GM12874 (cell line): ENCODE measurements at regions not wholly inside any gene's neighbourhood (a gene's known extent, or its start where the extent isn't known, plus 50 kb on each side); places are given as distances from the start of the nearest gene placed in this dataset.
A peak's percentile ranks its signal among the peaks of the same experiment; 100 is the strongest.

Experiments
- TF ChIP-seq, protein P1 (sequence below): IDR thresholded peaks from 2 replicates; pipeline ENCODE4 v1.5.1; 2011; ENCODE audit warnings: low read depth, mild to moderate bottlenecking, control low read depth, low read length, moderate library complexity; ENCODE audit not compliant: insufficient read depth

DNA sequence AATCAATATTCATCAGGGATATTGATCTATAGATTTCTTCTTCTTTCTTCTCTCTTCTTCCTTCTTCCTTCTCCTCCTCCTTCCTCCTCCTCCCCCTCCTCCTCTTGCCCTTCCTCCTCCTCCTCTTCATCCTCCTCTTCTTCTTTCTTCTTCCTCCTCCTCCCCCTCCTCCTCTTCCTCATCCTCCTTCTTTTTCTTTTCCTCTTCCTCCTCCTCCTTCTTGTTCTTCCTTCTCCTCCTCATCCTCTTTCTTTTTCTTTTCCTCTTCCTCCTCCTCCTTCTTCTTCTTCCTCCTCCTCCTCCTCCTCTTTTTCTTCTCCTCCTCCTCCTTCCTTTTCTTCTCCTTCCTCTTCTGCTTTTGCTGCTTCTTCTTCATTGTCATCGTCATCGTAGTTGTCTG, 52.4 kb upstream of the SERINC1 start:
- TF ChIP-seq, protein P1, sequence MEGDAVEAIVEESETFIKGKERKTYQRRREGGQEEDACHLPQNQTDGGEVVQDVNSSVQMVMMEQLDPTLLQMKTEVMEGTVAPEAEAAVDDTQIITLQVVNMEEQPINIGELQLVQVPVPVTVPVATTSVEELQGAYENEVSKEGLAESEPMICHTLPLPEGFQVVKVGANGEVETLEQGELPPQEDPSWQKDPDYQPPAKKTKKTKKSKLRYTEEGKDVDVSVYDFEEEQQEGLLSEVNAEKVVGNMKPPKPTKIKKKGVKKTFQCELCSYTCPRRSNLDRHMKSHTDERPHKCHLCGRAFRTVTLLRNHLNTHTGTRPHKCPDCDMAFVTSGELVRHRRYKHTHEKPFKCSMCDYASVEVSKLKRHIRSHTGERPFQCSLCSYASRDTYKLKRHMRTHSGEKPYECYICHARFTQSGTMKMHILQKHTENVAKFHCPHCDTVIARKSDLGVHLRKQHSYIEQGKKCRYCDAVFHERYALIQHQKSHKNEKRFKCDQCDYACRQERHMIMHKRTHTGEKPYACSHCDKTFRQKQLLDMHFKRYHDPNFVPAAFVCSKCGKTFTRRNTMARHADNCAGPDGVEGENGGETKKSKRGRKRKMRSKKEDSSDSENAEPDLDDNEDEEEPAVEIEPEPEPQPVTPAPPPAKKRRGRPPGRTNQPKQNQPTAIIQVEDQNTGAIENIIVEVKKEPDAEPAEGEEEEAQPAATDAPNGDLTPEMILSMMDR = no peak

DNA sequence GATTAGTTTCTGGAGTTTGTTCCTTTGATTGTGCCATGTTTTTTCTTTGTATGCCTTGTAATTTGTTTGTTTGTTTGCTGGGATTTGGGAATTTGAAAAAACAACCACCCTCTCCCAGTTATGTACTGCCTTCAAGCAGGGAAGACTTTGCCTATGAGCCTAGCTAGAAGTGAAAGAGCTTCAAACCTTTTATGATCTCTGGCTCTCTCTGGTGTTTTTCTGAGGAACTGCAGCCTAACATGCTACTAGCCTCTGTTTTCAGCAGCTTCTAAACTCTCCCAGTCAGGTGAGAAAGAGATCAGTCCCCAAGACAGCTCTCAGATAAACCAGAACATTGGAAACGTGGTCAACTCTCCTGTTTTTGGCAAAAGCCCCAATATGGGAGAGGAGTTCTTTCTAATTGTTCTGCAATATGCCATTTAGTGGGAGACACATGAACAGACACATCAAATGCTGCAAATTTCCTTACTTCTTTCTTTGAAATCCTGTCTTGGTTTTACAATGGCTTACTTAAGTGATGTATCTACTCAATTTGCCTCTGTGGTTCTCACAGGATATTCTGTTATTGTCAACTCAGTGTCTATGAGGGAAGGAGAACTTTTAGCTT, 58.9 kb upstream of the SERINC1 start:
- TF ChIP-seq, protein P1 = peak; percentile 82

DNA sequence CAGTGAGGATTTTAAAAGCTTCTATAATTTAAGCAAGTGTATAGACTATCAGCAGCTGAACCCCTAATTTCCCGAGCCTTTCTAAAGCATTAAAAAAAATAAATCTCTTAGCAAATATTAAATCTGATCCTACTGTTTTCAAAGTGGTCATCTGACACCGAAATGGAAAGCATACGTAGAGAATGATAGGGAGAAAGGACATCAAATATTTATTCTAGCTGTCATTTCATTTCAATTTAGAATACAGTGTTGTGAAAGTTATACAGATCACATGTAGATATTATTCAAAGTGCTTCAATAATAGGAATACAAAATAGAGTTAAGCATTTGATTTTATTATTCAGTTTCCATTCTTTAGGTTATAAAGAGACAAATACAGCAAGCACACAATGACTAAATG, 61.9 kb upstream of the PKIB start:
- TF ChIP-seq, protein P1 = no peak

DNA sequence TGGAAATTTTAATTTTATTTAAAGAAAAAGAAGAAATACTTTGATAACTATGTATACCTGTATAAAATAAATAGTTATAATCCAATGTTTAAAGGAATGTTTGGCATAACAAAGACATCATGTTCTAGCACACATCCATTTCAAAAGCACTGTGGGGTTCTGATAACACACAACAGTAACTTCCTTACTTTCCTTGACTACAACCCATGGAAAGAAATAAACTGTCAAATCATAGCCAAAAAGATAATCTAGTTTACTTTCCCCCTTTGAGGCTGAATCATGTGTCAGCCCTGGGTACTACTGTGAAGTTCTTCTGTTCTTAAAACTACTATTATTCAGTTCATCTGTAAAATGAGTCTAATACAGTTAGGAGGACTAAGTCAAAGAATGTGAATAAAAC, 61.4 kb upstream of the PKIB start:
- TF ChIP-seq, protein P1 = no peak

DNA sequence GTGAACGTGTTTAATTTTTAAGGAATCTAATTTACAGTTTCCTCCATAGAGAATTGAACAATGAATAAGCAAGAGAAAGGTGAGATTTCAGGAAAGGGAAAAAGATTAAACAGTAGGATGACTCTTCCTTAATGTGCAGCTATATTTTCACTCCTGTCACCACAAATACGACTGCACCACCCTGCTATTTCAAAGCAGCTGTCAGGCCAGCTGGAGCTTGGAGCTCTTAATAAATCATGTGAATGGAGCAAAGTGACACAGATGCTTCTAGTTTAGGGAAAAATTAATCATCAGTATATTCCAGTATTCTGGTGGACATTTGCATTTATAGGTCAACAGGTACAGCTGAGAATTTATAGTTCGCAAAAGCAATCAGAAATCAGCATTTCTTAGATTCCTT, 56.5 kb upstream of the PKIB start:
- TF ChIP-seq, protein P1 = no peak

DNA sequence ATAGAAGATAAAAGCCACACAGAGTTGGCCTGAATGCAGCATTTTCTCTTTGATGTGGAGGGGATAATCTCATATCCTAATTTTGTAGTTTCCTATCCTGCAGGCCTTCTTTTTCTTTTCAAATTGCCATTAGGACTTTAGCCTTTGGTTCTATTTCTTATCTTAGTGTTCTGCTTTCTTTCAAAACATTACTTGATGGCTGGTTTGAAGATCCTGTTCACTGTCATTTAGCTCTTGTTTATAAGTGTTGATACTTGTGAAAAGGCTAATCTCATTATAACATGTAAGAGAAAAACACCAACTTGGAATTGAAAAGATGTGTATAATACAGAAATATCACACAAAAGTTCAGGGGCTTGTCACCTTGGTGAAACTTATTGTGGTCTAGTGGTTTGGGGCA, 54.6 kb upstream of the PKIB start:
- TF ChIP-seq, protein P1 = no peak

DNA sequence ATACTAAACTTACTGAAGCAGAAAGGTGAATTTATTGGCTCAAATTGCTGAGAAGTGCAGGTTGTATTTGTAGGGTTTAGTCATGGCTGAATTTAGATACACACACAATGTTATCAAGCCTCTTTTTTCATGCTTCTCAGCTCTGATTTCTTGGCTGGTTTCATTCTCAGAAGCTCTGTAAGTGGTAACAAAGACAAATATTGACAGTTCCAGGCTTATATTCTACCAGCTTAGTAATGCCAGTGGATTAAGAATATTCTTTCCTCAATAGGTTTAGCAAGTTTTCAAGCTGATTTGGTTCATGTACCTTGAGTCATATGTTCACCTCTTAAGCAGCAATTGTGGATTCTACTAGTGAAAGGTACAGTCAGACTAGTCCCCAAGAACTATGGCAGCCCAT, 52.1 kb upstream of the PKIB start:
- TF ChIP-seq, protein P1 = no peak
